Right cardiac atrium (tissue), 5 donors: ENCODE measurements at regions not wholly inside any gene's neighbourhood (a gene's known extent, or its start where the extent isn't known, plus 50 kb on each side); places are given as distances from the start of the nearest gene placed in this dataset.

Experiments
- ATAC-seq, 2 donors: fragments of 200-7000 bp; cut with Tn5 transposase; one replicate each; pipeline versions ENCODE4 v1.8.0 to v1.9.1; 2020; ENCODE audit warnings: moderate library complexity in 2 of 2, mild to moderate bottlenecking in 1 of 2
- DNase-seq, 3 donors: peaks; one replicate each; pipeline ENCODE4 v3.0.0-alpha.2; 2020
- H3K27ac ChIP-seq: one replicate; pipeline ENCODE4 v1.5.1; 2013; ENCODE audit warnings: mild to moderate bottlenecking, low read length, control low read depth, moderate library complexity
- H3K27me3 ChIP-seq: one replicate; pipeline ENCODE4 v1.6.1; 2013; ENCODE audit not compliant: control insufficient read depth, insufficient read depth
- H3K4me1 ChIP-seq: one replicate; pipeline ENCODE4 v1.6.1; 2013; ENCODE audit warnings: low read length; ENCODE audit not compliant: control insufficient read depth, insufficient read depth
- H3K4me3 ChIP-seq: one replicate; pipeline ENCODE4 v1.5.1; 2013; ENCODE audit warnings: low read length, control low read depth
- H3K9me3 ChIP-seq: one replicate; pipeline ENCODE4 v1.6.1; 2013; ENCODE audit warnings: low read length; ENCODE audit not compliant: control insufficient read depth
- WGBS: extraction: QIAGEN DNeasy Blood & Tissue Kit; methylation state at CpG from one replicate; pipeline ENCODE4 v1.1.7; 2013; 5-methylcytosine and 5-hydroxymethylcytosine counted together
- intact Hi-C, 4 donors: fragments of 100-400 bp; cut with DNase I; formaldehyde crosslinking; loops; one replicate each; pipeline versions ENCODE4 v1.11.0 to v1.14.0; 2022 to 2023
- donor health status: healthy with polysubstance abuse.
- donor health status: DM: no; HTN: yes; CAD: no.
- donor health status: DM: no; HTN: no; CAD: no.
- donor health status: DM: no; HTN: yes; CAD: no; lungs with severe emphysema.
- donor health status: DM: yes; HTN: yes; CAD: no.

DNA sequence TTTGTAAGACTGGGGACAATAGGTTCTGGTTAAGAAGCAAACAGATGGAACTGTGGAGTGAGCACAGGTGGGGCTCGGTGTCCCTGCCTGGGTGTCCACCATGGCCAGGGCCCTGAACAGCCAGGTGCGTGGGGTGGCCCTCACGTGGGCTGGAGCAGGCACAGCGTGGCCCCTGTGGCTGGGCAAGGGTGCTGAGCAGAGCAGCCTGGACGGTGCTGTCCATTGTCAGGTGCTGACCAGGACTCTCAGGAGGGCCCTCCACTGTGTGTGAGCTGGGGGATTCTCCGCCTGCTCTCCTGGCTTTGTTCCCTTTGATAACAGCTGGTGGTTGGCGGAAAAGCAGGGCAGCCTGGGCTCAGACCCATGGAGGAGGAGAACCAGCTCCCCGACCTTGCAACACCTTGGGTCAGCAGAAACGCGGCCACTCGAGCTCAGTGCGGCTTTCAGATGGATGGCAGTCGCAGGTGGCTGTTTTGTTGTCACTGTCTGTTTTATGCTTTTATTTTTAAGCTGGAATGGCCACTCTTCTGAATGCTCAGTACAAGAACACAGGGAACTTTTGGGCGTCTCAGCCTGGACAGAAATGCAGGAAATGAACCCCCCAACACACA lies 273.9 kb upstream of the ADARB2 start:
- Histone ChIP-seq H3K4me3 (no peak overlapping the region), H3K27ac (no peak overlapping the region), H3K4me1 (no peaks in the 10 kb centered on the region), H3K9me3 (no peaks in the 10 kb centered on the region), H3K27me3 (no peaks in the 10 kb centered on the region)
- no peak for DNase-seq
- intact Hi-C loops, result no loop called here
- WGBS, result 71% methylated on average over 14 of the region's 14 CpGs
- no peak for ATAC-seq

DNA sequence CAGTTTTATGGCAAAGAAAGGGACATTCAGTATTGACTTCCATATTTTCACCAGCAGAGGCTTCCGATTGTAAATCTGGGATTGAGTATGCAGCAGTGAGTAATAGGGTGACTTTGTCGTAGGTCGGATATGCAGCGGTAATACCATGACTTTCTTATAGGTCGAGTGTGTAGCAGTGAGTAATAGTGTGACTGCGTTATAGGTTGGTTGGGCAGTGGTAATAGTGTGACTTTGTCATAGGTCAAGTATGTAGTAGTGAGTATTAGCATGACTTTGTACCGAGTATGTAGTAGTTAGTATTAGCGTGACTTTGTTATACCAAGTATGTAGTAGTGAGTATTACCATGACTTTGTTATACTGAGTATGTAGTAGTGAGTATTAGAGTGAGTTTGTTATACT lies 268.2 kb upstream of the ADARB2 start:
- WGBS, result 89% methylated on average over 8 of the region's 8 CpGs
- Histone ChIP-seq H3K27me3 (no peaks in the 10 kb centered on the region), H3K9me3 (no peaks in the 10 kb centered on the region), H3K27ac (no peak overlapping the region), H3K4me1 (no peaks in the 10 kb centered on the region), H3K4me3 (no peak overlapping the region)
- no peak for ATAC-seq
- DNase-seq, result no peak
- intact Hi-C loops, result no loop called here

DNA sequence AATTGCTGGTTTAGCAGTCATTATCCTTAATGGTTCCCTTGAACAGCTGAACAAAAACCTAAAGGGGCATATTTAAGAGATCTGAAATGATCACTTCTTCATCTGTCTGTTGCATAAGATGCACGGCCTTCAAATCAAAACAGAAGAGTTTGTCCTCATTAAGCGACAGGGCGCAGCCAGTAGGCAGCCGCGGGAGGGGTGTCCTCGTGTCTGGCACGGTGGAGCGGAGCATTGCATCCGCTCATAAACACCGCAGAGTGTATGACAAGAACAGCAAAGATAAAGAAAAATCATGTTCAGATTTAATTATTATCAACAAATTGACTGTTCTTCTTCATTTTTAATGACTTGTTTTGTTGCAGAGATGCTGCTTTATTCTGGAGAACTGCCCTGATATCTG lies 255.6 kb upstream of the ADARB2 start:
- intact Hi-C loops, result no loop called here
- WGBS, result 90% methylated on average over 10 of the region's 10 CpGs
- Histone ChIP-seq H3K4me1 (no peaks in the 10 kb centered on the region), H3K27ac (no peak overlapping the region), H3K27me3 (no peaks in the 10 kb centered on the region), H3K4me3 (no peak overlapping the region), H3K9me3 (no peaks in the 10 kb centered on the region)
- DNase-seq (no peak), ATAC-seq (no peak)

DNA sequence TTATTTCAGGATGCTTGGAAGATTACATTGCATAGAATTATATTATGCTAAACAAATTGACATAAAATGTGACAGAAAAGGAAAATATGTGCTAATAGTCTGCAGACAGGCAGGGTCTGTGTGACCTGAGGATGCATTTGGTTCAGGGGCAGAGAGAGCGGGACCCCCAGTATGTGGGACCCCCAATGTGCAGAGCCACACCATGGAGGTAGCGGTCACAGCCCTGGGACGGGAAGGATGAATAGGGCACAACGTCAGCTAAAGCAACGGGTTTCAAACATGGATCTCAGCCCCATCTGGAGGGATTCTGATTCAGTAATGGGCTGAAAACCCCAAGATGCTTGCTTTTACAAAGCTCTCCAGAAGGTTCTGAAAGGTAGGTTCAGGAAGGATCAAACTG lies 251.8 kb upstream of the ADARB2 start:
- no peak overlapping the region for H3K27ac ChIP-seq
- no peaks in the 10 kb centered on the region for H3K27me3 ChIP-seq
- no peaks in the 10 kb centered on the region for H3K4me1 ChIP-seq
- ATAC-seq, result no peak
- no peaks in the 10 kb centered on the region for H3K9me3 ChIP-seq
- 80% methylated on average over 5 of the region's 5 CpGs for WGBS
- intact Hi-C loops, result no loop called here
- DNase-seq, result no peak
- no peak overlapping the region for H3K4me3 ChIP-seq

DNA sequence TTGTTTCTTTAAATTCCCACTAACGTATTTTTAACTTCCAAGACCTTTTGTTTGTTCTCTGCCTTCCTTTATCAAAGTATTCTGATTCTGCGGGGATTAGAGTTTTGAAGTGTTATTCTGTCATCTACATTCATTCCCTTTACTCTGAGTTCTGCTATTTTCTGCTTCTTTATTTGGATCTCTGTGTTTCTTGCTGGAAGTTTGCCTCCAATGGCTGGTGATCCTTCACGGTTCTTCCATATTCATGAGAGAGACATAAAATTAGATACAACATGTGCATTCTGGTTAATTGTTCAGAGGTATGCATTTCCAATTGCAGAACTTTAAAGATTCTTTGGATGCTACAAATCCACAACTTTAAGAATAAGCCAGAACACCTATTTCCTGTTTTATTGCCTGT lies 244.7 kb upstream of the ADARB2 start:
- DNase-seq (no peak), ATAC-seq (no peak)
- Histone ChIP-seq H3K27ac (no peak overlapping the region), H3K4me3 (no peak overlapping the region), H3K4me1 (no peaks in the 10 kb centered on the region), H3K27me3 (no peaks in the 10 kb centered on the region), H3K9me3 (peaks cover 2% of the 10 kb centered on the region)
- intact Hi-C loops, result no loop called here
- 68% methylated on average over 3 of the region's 3 CpGs for WGBS

DNA sequence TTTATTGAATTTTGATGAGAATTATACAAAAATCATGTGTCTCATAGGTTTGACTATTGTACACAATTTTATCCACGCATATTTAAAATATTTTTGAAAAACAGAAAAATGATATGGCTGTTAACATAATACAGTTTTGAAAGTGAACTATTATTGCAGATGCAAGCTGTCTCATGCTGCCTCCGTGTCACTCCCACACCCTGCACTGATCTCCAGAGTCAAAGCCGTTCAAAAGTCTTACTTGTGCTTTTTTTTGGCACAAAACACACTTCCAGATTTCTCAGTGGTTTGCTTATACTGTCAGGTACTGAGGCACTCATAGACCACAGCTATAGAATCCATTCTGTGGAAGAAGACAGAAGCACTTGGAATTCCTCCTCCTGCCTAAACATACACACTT lies 243.1 kb upstream of the ADARB2 start:
- intact Hi-C loops, result no loop called here
- Histone ChIP-seq H3K4me1 (no peaks in the 10 kb centered on the region), H3K4me3 (no peak overlapping the region), H3K27me3 (no peaks in the 10 kb centered on the region), H3K27ac (no peak overlapping the region), H3K9me3 (peaks cover 2% of the 10 kb centered on the region)
- DNase-seq (no peak), ATAC-seq (no peak)
- 48% methylated on average over 3 of the region's 3 CpGs for WGBS

DNA sequence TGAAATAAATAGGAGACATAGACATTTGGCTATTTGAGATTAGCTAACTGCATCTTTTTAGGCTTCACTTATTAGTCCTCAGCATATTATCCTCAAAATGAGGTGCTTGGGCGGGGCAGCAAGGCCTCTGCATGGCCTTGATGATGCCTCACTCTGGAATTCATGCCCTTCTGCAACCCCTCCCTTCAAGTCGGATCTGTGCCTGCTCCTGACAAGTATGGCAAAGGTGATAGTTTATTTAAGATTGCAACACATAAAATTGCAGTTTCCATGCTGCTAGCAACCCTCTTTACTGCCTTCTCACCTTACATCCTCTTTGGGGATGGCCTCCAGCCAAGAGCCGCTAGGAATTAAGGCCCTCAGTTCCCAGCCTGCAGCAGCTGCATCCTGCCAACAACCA lies 241.3 kb upstream of the ADARB2 start:
- no peak for ATAC-seq
- H3K27ac ChIP-seq, result no peak overlapping the region
- no peaks in the 10 kb centered on the region for H3K4me1 ChIP-seq
- no peak overlapping the region for H3K4me3 ChIP-seq
- intact Hi-C loops, result no loop called here
- peaks cover 2% of the 10 kb centered on the region for H3K9me3 ChIP-seq
- H3K27me3 ChIP-seq, result no peaks in the 10 kb centered on the region
- DNase-seq, result no peak
- WGBS, result 62% methylated on average over 3 of the region's 3 CpGs

DNA sequence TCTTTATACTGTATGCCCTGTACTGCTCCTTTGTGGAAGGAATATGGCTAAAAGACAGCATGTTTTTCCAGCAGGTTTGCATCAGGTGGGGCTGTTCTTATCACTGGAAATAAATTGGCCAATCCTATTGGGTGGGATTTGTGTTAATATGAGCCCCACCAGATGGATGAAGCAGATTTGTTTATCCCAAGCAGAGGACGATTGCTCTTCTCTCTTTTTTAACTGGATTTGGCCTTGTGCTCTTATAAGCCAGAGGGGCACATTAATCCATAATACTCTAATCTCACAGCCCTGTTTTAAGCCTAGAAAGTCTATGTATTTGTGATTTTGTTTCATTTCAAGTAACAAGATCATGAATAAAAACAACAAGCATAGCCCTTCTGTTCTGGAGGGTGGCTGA lies 240.1 kb upstream of the ADARB2 start:
- Histone ChIP-seq H3K4me1 (no peaks in the 10 kb centered on the region), H3K27ac (no peak overlapping the region), H3K9me3 (peaks cover 2% of the 10 kb centered on the region), H3K4me3 (no peak overlapping the region), H3K27me3 (no peaks in the 10 kb centered on the region)
- no peak for DNase-seq
- WGBS, result 62% methylated on average over 1 of the region's 1 CpG
- ATAC-seq, result no peak
- intact Hi-C loops, result no loop called here

DNA sequence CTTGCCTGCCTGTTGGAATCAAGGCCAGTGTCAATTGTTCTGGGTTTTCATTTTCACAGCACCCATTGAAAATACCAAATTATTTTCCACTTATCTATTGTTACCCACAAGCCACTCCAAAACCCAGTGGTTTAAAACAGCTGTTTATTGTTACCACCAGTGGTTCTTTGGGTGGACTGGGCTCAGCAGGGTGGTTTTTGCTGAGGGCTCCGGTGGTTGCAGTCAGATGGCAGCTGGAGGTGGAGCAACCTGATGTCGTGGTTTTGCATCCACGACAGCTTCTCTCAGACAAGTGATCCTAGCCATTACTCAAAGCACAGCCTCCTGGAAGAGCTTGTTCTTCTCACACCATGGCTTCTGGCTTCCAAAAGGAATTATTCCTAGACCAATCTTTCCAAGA lies 235.1 kb upstream of the ADARB2 start:
- H3K27me3 ChIP-seq, result no peaks in the 10 kb centered on the region
- no peak overlapping the region for H3K4me3 ChIP-seq
- WGBS, result 82% methylated on average over 3 of the region's 3 CpGs
- DNase-seq, result no peak
- intact Hi-C loops, result no loop called here
- ATAC-seq, result no peak
- H3K4me1 ChIP-seq, result no peaks in the 10 kb centered on the region
- H3K27ac ChIP-seq, result no peak overlapping the region
- H3K9me3 ChIP-seq, result no peaks in the 10 kb centered on the region

DNA sequence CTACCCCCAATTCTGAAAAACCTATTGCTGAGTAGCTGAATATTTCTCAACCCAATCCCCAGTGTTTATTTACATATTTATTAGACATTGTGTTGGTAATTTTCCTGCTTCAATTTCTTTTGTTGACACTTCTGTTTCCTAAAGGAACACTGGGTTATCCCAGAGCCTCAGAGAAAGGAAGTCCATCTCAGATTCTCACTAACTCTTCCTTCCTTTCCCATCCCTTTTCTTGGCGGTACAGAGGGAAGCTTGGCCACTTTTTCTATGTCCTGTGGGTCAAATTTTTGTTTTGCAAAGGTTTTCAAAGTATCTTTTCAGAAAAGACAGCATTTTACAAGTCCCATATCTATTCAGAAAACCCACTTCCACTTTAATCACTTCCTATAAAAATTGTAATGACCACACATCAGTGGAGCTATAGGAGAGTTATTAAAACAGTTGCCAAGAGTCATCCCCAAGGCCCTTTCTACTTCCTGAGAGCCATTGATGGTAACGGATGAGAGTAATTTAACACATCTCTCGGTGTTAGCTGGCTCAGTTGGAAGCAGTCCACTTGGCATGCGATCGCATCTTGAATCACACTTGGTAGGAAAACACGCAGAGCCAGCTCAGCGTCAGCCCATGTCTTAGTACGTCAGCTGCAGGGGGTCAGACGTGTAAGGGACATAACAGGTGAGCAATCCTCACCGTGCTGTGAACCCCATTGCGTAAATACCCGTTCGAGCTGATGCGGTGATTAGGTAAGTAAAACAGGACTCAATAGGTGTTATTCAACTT lies 231.1 kb upstream of the ADARB2 start:
- 61% methylated on average over 14 of the region's 14 CpGs for WGBS
- DNase-seq (no peak), ATAC-seq (no peak)
- intact Hi-C loops, result no loop called here
- Histone ChIP-seq H3K4me3 (no peak overlapping the region), H3K4me1 (no peaks in the 10 kb centered on the region), H3K9me3 (no peaks in the 10 kb centered on the region), H3K27ac (no peak overlapping the region), H3K27me3 (no peaks in the 10 kb centered on the region)

DNA sequence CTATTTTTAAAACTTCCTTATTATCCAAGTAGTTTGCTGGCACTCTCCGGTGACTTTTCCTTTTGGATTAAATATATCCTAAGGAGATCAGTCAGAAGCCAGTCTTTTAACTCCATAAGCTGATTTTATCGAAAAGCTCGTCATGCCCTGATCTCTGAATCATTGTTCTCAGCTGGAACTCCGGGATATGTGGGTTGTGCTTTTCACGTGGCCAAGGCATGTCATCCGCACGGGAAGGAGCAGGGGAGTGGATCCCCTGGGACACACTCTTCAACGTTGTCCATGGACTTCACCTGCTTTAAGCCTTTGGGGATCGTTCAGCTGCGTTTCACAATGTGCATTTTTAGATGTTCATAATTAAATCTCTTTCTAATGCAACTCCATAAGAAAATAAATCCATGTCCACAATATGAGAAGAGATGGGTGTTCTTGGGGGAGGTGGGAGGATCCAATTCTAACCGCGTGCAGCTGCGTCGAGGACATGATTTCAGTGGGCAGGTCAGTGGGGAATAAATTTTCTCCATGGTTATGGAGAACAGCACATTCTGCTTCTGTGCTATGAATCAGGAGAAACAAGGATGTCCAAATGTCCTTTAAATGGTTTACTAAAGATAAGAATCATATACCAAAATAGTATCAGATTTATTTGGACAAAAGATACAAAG lies 229.5 kb upstream of the ADARB2 start:
- H3K9me3 ChIP-seq, result no peaks in the 10 kb centered on the region
- WGBS, result 69% methylated on average over 14 of the region's 14 CpGs
- intact Hi-C loops, result no loop called here
- H3K27ac ChIP-seq, result no peak overlapping the region
- H3K27me3 ChIP-seq, result no peaks in the 10 kb centered on the region
- DNase-seq, result no peak
- no peak overlapping the region for H3K4me3 ChIP-seq
- no peaks in the 10 kb centered on the region for H3K4me1 ChIP-seq
- ATAC-seq, result no peak
